ENCODE measurements at regions not wholly inside any gene's neighbourhood (a gene's known extent, or its start where the extent isn't known, plus 50 kb on each side); places are given as distances from the start of the nearest gene placed in this dataset.

DNA sequence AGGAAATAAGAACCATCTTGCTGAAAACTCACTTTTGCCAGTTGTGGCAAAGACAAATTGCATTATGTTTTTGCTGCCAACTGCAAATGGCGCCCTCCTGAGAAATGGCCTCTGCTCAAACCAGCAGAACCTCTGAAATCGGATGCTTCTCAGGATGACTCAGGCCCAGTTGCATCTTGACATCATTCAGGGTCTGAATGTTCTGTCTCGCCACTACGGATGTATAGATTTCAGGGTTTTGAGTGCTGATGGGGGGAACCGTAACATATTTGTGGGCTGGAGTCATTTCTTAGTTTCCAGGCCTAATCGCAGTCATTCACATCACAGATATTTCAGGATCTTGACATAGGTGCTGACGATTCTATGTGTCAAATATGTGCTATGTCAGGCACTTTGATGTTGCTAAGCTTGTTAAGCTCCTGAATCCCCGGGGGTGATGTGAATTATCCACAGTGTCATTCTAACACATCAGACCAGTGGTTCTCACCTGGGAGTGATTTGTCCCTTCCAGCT lies 207.1 kb downstream of the NFATC2 start:
- DNase-seq, result no peak
- no peaks in the 10 kb centered on the region for H3K4me1 Mint-ChIP-seq
- no peaks in the 10 kb centered on the region for H3K36me3 Mint-ChIP-seq
- H3K27ac Mint-ChIP-seq, result no peak overlapping the region
- no peak overlapping the region for H3K4me3 Mint-ChIP-seq
- no peaks in the 10 kb centered on the region for H3K9me3 Mint-ChIP-seq
- no peaks in the 10 kb centered on the region for H3K27me3 Mint-ChIP-seq

DNA sequence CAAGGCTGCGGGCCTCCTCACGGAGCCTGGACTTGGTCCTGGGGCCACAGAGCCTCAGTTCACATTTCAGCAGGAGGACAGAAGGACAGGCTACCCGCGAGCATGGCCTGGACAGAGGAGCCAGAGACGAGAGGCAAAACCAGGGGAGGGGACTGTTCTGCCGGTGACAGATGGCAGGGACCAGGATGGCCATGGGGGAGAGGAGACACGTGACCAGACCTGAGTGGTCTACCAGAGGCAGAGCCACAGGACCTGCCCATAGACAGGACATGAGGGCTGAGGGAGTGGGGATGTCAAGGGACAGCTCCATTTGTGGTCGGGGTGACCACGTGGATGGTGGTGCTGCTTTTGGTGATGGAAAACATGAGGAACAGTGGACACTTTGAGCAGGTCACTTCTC lies 207.9 kb downstream of the NFATC2 start:
- no peaks in the 10 kb centered on the region for H3K36me3 Mint-ChIP-seq
- no peaks in the 10 kb centered on the region for H3K27me3 Mint-ChIP-seq
- no peaks in the 10 kb centered on the region for H3K9me3 Mint-ChIP-seq
- H3K27ac Mint-ChIP-seq, result no peak overlapping the region
- DNase-seq, result no peak
- no peak overlapping the region for H3K4me3 Mint-ChIP-seq
- no peaks in the 10 kb centered on the region for H3K4me1 Mint-ChIP-seq

DNA sequence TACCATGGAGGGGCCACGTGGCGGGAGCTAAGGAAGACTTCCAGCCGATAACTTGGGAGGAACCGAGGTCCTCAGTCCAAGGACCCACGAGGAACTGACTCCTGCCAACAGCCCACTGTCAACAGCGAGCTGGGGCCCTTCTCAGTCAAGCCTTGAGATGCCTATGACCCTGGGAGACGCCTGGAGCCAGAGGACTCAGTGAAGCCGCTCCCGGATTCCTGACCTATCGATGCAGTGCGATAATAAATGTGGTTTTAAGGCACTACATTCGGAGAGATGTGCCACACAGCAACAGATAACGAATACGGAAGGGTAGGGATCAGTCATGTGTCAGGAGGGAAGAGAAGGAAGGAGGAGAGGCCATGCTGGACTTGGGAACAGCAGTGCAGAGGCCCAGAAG lies 208.5 kb downstream of the NFATC2 start:
- H3K9me3 Mint-ChIP-seq, result no peaks in the 10 kb centered on the region
- no peak overlapping the region for H3K27ac Mint-ChIP-seq
- H3K36me3 Mint-ChIP-seq, result no peaks in the 10 kb centered on the region
- no peaks in the 10 kb centered on the region for H3K27me3 Mint-ChIP-seq
- no peaks in the 10 kb centered on the region for H3K4me1 Mint-ChIP-seq
- H3K4me3 Mint-ChIP-seq, result no peak overlapping the region
- DNase-seq, result no peak

DNA sequence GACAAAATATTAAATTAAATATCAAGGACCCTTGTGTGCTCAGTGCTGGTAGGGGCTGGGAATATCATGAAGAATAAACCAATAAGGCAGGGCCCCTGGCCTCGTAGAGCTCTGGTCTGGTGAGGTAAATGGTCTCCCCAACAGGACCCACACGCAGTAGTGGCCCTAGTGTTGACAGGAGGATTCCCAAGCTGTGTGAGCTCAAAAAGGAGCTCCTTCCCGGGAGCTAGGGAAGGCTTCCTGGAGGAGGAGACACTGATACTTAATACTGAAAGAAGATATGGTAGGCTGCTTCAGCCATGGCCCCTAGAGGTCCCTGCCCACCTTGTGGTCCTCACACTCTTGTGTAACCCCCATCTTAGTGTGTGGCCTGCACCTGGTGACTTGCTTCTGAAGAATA lies 209.1 kb downstream of the NFATC2 start:
- Mint-ChIP-seq H3K4me1 (no peaks in the 10 kb centered on the region), H3K4me3 (no peak overlapping the region), H3K36me3 (no peaks in the 10 kb centered on the region), H3K27ac (no peak overlapping the region), H3K27me3 (no peaks in the 10 kb centered on the region), H3K9me3 (no peaks in the 10 kb centered on the region)
- no peak for DNase-seq

DNA sequence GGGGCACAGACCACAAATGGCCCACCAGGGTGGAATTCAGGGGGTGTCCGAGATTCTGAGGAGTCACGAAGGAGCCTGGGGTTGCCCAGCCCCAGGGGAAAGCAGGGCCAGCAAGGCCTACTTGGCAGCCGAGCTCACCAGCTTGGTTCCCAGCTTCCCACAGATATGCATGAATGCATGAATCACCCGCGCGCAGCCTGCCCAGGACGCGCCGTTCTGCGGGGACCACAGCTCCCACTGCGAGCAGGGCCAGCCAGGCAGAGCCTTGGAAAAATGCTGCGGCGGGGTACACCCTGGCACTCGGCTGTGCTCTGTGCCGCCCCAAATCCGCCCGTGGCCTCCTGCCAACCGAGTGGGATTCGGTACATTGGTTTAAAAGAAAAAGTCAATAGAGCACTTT lies 211.0 kb downstream of the NFATC2 start:
- H3K36me3 Mint-ChIP-seq, result no peaks in the 10 kb centered on the region
- H3K9me3 Mint-ChIP-seq, result no peaks in the 10 kb centered on the region
- no peak overlapping the region for H3K27ac Mint-ChIP-seq
- H3K27me3 Mint-ChIP-seq, result peaks cover under 1% of the 10 kb centered on the region
- H3K4me3 Mint-ChIP-seq, result no peak overlapping the region
- no peak for DNase-seq
- no peaks in the 10 kb centered on the region for H3K4me1 Mint-ChIP-seq

DNA sequence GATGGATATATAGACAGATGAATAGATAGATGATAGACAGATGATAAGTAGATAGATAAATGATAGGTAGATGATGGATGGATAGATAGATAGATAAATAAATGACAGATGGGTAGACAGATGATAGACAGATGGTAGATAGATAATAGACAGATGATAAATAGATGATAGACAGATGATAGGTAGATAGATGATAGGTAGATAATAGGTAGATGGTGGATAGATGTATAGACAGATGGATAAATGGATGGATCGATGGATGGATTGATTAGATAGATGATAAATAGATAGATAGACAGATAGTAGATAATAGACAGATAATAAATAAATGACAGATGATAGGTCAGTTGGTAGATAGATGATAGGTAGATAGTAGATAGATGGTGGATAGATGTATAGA lies 212.7 kb downstream of the NFATC2 start:
- peaks cover 3% of the 10 kb centered on the region for H3K27me3 Mint-ChIP-seq
- no peak for DNase-seq
- H3K9me3 Mint-ChIP-seq, result no peaks in the 10 kb centered on the region
- no peaks in the 10 kb centered on the region for H3K4me1 Mint-ChIP-seq
- H3K27ac Mint-ChIP-seq, result no peak overlapping the region
- no peak overlapping the region for H3K4me3 Mint-ChIP-seq
- H3K36me3 Mint-ChIP-seq, result no peaks in the 10 kb centered on the region

DNA sequence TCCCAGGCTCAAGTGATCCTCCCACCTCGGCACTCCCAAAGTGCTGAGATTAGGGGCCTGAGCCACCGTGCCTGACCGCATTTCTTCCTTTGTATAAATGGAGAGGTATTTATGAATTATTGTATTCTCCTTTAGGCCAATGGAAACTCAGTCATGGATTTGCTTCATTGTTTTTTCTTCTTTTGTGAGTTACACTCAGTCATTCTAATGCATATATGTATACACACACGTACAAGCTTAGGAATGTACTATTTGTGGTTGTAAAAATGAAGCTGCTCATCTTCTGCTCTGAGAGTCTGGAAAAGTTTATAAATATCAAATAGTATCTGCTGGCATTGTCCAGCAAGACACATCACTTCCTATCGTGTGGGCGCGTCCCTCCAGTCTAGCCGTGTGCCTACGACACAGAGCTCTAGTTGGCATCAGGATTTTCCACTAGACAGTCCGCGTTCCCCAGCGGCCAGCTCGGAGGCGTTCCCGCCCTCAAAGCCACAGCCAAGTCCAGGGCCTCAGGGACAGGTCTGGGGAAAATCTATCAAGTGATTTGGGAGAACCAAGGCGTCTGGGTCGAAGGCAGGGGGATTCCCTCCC lies 215.2 kb downstream of the NFATC2 start:
- H3K4me1 Mint-ChIP-seq, result no peaks in the 10 kb centered on the region
- no peak overlapping the region for H3K4me3 Mint-ChIP-seq
- H3K27me3 Mint-ChIP-seq, result peaks cover 3% of the 10 kb centered on the region
- no peaks in the 10 kb centered on the region for H3K9me3 Mint-ChIP-seq
- no peak for DNase-seq
- no peak overlapping the region for H3K27ac Mint-ChIP-seq
- H3K36me3 Mint-ChIP-seq, result no peaks in the 10 kb centered on the region

DNA sequence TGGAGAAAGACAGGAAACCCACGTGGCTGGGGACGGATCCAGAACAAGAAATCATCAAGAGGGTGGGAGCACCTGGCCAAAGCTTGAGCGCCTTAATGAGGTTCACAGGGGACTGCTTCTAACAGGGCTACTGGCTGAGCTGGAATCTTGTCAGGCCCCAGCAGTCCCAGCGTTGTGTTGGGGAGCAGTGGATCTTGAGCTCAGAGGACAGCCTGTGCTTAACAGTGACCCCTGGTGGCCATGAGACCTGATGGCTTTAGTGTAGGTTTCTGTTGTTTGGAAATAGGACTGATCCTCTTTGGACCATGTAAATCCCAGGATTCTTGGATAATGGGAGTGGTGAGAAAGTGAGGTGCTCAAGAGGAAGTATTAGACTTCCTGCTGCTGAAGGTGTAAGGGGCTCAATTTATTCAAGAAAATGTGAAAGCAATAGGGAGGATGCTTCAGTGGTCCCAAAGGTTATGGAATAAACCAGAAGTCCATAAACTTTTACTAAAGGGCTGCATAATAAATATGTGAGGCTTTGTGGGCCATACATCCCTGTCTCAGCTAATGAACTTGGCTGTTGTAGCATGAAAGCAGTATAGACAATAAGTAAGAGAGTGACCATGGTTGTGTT lies 216.2 kb downstream of the NFATC2 start:
- peaks cover 3% of the 10 kb centered on the region for H3K27me3 Mint-ChIP-seq
- DNase-seq, result peak; percentile 45
- H3K4me1 Mint-ChIP-seq, result no peaks in the 10 kb centered on the region
- H3K27ac Mint-ChIP-seq, result no peak overlapping the region
- H3K36me3 Mint-ChIP-seq, result no peaks in the 10 kb centered on the region
- no peaks in the 10 kb centered on the region for H3K9me3 Mint-ChIP-seq
- no peak overlapping the region for H3K4me3 Mint-ChIP-seq

DNA sequence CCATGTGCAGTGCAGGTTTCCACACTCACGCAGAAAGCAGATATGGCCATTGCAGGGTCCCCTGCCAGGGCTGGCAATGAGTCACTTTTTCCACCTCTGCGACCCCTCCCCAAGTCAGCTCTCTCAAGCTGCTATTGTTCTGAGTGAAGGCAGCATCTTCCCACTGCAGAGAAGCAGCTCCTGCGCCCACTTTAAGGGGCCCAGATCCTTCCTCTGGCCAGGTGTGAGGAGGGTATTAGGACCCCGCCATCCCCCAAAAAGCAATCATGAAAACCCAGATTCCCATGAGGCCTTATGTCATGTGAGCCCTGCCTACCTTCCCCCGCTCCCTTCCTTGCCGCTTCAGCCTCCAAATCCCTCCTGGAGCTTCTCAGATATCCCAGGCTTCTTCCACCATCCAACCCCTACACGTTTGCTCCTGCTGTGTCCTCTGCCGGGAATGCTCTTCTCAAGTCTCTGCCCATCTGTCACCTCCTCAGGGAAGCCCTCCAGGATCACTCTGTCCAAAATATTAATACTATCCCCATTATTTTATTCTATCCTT lies 220.3 kb downstream of the NFATC2 start:
- Mint-ChIP-seq H3K36me3 (no peaks in the 10 kb centered on the region), H3K4me1 (peaks cover 1% of the 10 kb centered on the region), H3K27me3 (peaks cover 3% of the 10 kb centered on the region), H3K4me3 (no peak overlapping the region), H3K9me3 (no peaks in the 10 kb centered on the region), H3K27ac (no peak overlapping the region)
- no peak for DNase-seq

DNA sequence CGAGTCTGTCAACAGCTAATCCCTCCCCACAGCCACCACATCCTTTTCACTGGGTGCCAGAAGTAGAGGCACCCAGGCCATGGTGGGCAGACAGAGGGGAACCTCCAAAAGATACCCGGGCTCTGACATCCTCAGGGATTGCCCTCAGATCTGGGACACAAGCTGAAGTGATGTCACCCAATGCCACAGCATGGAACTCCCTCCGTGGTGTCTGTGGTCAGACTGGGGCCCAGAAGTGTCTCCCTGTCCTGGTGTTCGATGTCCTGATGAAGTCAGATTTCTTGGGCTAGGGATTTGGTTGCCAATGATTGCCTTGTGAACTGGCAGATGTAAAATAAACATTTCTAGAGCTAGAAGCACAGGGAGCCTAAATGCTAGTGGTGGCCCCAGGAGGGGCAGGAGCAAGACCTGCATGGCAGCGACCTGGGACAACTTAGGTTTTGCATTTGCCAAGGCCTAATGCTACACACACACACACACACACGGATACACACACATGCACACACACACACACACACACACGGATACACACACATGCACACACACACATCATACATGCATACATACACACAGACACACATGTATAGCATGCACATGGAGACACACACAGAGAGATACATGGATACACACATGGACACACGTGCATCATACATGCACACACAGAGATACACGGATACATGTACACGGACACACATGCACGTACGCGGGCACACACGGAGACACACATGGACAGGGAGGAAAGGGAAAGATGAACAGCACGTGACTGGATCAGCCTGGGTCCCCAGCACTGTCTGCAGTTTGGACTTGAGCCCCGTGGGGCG lies 221.0 kb downstream of the NFATC2 start:
- no peak for DNase-seq
- peaks cover 1% of the 10 kb centered on the region for H3K4me1 Mint-ChIP-seq
- H3K27ac Mint-ChIP-seq, result no peak overlapping the region
- no peaks in the 10 kb centered on the region for H3K36me3 Mint-ChIP-seq
- H3K9me3 Mint-ChIP-seq, result no peaks in the 10 kb centered on the region
- H3K4me3 Mint-ChIP-seq, result no peak overlapping the region
- H3K27me3 Mint-ChIP-seq, result peaks cover 3% of the 10 kb centered on the region

DNA sequence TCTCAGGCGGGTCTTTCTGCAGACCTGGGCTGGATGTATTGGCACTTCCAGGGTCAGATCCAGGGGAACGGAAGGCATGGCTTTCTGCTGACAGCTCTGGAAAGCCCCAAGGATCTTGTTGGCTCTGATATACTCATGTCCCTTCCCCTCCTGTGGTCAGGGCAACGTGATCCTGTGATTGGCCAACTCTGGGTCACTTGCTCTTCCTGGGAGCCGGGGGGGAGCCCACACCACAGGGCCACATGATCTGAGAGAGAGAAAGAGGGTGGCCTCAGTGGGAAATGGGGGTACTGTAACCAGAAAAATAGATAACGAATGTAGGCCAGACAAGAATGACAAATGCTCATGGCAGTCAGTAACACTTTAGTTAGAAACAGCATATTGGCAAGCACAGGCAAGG lies 223.0 kb downstream of the NFATC2 start:
- Mint-ChIP-seq H3K27me3 (no peaks in the 10 kb centered on the region), H3K9me3 (peaks cover 4% of the 10 kb centered on the region), H3K36me3 (no peaks in the 10 kb centered on the region), H3K4me3 (no peak overlapping the region), H3K4me1 (peaks cover 1% of the 10 kb centered on the region), H3K27ac (no peak overlapping the region)
- no peak for DNase-seq

DNA sequence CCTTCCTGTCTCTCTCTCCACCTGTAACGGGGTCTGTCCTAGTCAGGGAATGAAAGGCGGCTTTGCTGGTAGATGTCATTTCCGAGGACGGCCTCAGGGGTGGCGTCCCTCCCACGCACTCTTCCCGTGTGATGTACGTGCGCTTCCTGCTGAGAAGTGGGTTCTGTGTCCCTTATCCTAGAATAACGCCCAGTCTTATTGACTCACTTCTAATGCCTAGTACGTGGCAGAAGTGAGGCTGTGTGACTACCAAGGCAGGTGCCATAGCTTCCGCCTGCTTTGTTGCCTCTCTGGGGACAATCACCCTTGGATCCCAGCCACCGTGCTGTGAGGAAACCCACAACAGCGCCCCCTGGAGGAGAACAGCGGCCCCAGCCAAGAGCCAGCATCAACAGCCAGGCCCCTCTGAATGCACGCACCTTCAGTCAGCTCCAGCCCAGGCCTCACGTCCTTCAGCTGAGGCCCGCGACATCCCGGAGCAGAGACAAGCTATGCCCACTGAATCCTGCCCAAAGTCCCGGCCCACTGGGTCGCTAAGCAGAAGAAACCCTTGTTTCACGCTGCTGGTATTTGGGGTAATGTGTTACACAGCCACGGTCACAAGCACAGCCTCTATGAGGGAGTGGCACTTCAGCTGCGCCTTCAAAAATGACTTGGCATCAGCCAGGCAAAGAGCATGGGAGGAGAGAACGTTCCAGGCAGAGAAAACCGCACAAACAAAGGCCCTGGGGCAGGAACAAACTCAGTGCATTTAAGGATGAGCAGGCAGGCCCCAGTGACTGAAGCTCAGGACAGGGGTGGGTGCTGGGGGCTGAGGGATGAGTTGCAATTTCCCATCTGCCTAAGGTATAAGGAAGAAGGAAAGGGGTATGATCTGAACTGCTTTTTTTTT lies 224.2 kb downstream of the NFATC2 start:
- Mint-ChIP-seq H3K27ac (peak overlapping the region; percentile 78), H3K36me3 (no peaks in the 10 kb centered on the region), H3K9me3 (peaks cover 4% of the 10 kb centered on the region), H3K4me1 (peaks cover 1% of the 10 kb centered on the region), H3K4me3 (no peak overlapping the region), H3K27me3 (no peaks in the 10 kb centered on the region)
- DNase-seq, result peak; percentile 48

DNA sequence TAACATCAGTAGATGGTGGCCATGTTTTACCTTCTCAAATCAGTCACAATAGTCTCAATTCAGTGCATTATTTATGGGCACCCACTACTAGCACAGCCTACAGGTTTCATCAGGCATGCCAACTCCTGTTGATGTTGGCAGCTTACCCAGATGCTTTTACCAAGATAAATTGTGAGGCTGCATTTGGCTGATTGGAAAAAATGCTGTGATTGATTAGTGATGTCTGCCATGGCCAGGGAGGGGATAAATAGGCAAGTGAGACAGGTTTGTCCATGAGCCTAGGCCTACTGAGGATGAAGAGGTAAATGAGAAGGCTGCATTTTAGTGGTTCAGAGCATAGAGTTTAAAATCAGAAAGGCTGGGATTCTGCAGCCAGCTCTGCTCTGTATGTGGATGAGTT lies 227.1 kb downstream of the NFATC2 start:
- H3K4me1 Mint-ChIP-seq, result peaks cover 1% of the 10 kb centered on the region
- DNase-seq, result no peak
- H3K27me3 Mint-ChIP-seq, result peaks cover 4% of the 10 kb centered on the region
- peaks cover 4% of the 10 kb centered on the region for H3K9me3 Mint-ChIP-seq
- no peak overlapping the region for H3K4me3 Mint-ChIP-seq
- no peaks in the 10 kb centered on the region for H3K36me3 Mint-ChIP-seq
- no peak overlapping the region for H3K27ac Mint-ChIP-seq

DNA sequence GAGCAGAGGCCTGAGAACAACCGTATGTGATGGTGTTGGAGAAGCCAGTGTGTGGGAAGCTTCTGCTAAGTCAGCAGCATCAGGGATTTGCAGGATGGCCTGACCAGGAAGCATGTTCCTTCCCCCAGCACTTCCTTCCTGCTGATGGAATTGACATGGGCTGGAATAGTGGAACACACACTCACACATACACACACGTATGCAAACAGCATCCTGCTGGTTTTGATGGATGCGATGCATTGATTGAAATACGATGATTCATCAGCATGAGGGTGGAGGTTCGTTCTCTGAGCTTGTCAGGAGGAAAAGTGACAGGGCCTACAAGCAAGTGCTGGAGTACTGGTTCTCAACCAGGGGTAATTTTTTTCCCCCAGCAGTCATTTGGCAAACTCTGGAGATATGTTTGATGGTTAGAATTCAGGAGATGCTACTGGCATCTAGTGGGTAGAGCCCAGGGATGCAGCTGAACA lies 229.1 kb downstream of the NFATC2 start:
- H3K27me3 Mint-ChIP-seq, result peaks cover 5% of the 10 kb centered on the region

DNA sequence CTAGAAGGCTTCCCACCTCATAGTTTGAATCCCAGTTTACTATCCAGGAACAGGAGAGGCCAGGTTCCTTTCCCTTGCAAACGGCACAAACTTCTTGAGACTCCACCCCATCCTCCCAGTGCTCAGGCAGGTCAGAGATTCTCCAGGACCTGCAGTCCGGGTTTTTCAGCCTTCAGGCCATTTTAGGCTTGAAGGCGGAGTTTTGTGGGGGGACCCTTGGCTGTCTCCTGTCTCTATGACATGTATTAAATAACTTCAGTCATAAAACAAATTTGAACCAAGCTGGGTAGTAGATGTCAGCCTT lies 230.1 kb downstream of the NFATC2 start:
- peaks cover 4% of the 10 kb centered on the region for H3K9me3 Mint-ChIP-seq
- H3K27me3 Mint-ChIP-seq, result peaks cover 5% of the 10 kb centered on the region
- H3K4me3 Mint-ChIP-seq, result no peak overlapping the region
- no peak overlapping the region for H3K27ac Mint-ChIP-seq
- no peaks in the 10 kb centered on the region for H3K36me3 Mint-ChIP-seq
- no peak for DNase-seq
- no peaks in the 10 kb centered on the region for H3K4me1 Mint-ChIP-seq

More for the DNA sequence above, 229.1 kb downstream of the NFATC2 start:
- Mint-ChIP-seq H3K4me1 (peaks cover 1% of the 10 kb centered on the region), H3K27ac (no peak overlapping the region), H3K9me3 (peaks cover 4% of the 10 kb centered on the region), H3K36me3 (no peaks in the 10 kb centered on the region), H3K4me3 (no peak overlapping the region)
- no peak for DNase-seq
